ENCODE measurements at regions not wholly inside any gene's neighbourhood (a gene's known extent, or its start where the extent isn't known, plus 50 kb on each side); places are given as distances from the start of the nearest gene placed in this dataset.

DNA sequence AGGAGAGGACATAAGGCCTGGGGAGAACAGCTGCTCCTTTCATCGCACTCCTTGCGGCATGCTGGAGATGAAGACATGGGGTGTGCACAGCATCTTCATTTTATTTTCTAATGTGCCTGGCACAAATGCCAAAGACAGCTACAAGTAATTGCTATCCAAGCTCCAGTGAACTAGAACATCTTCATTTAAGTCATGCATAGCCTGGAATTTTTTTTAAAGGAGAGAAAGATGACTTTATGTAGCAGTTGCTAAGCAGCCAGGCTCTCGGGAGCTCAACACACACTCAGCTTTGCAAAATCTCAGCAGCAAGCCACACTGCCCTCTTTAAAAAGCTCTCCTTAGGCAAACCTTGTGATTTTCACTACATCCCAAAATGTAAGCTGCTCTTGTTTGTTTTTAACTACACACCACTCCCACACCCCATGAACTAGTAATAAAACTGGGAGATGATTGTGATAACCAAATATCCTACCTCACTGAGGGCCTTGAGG is 164.5 kb upstream of the POU2AF2 start:
- no peak for TF ChIP-seq POLR2A (IDR thresholded peaks at IDR 0.05)
- TF ChIP-seq, protein P1, sequence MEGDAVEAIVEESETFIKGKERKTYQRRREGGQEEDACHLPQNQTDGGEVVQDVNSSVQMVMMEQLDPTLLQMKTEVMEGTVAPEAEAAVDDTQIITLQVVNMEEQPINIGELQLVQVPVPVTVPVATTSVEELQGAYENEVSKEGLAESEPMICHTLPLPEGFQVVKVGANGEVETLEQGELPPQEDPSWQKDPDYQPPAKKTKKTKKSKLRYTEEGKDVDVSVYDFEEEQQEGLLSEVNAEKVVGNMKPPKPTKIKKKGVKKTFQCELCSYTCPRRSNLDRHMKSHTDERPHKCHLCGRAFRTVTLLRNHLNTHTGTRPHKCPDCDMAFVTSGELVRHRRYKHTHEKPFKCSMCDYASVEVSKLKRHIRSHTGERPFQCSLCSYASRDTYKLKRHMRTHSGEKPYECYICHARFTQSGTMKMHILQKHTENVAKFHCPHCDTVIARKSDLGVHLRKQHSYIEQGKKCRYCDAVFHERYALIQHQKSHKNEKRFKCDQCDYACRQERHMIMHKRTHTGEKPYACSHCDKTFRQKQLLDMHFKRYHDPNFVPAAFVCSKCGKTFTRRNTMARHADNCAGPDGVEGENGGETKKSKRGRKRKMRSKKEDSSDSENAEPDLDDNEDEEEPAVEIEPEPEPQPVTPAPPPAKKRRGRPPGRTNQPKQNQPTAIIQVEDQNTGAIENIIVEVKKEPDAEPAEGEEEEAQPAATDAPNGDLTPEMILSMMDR (IDR thresholded peaks at IDR 0.05), result no peak

Data from testis (tissue), 2 donors.